Hematopoietic multipotent progenitor cell treated with erythropoietin and hydrocortisone succinate and interleukin-3 and kit ligand, for 8 days (in vitro differentiated cells): ENCODE measurements at regions not wholly inside any gene's neighbourhood (a gene's known extent, or its start where the extent isn't known, plus 50 kb on each side); places are given as distances from the start of the nearest gene placed in this dataset.
A peak's percentile ranks its signal among the peaks of the same experiment; 100 is the strongest.
"Not testable (repeated sequence)": the region's sequence is repeated elsewhere in the genome, so short reads cannot be mapped to it uniquely, and the experiment has no call there.

ENCODE experiments used
- DNase-seq: peaks from one replicate; pipeline ENCODE4 v3.0.0-alpha.2; 2015

DNA sequence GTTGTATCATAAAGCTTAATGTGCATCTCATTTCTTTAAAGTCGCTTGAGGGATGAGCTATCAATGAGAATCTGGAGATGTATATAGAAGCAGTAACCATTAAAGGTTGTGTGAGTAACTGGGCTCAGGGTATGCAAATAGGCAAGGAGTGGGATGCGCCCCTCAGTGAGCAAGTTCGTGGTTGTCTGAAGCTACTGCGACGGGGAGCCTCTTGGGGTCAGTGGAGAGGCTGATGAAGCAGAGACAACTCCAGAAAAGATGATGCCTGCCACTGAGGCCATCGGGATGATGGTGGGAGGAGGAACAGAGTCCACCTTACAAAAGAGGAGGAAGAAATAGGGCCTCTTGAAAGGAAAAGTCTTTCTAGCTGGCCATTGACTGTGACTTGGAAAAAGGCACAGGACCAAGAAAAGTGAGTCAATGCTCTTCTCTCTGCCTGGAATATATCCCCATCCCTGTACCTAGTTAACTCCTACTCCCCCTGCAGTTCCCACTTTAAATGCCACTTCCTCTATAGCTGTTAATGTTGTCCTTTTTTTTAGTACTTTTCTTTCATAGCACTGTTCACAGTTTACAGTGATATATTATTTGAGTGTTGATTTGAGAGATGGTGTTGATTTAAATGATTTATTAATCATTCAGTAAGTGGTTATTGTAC is 51.4 kb upstream of the LSM6 start:
- no peak for DNase-seq

DNA sequence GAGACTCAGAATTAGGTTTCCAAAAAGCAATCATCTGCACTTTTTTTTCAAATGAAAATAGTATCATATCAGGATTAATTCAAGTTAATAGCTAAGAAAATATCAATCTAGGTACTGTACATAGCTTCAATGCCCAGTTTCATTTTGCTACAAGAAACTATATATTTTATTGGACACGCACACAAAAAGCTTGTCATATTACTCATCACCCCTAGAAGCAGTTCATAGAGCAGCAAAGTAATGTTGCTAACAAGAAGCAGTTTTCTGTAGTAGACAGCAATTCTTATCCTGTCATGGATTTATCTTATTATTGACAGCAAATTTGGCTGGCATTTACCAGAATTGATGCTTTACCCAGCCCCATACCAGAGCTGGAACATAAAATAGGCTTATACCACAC is 52.3 kb upstream of the LSM6 start:
- DNase-seq: no peak

DNA sequence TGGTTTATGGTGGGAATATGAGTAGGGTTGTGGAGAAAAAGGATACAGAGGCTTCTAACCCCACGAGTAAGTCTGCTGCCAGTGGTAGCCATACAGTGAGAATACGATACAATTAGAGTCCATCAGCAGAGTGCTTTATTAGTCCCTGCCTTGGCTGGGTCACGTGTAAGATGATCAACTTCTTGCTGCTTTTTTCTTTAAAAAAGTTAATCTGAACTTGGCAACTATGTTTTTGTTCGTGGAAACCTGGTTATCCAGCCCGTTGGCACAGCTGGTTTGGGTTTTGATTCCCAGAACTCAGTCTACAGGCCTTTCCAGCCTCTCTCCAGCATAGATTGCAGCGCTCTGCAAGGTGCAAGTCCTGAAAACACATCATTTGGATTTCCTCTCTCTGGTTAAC is 53.1 kb upstream of the LSM6 start:
- no peak for DNase-seq

DNA sequence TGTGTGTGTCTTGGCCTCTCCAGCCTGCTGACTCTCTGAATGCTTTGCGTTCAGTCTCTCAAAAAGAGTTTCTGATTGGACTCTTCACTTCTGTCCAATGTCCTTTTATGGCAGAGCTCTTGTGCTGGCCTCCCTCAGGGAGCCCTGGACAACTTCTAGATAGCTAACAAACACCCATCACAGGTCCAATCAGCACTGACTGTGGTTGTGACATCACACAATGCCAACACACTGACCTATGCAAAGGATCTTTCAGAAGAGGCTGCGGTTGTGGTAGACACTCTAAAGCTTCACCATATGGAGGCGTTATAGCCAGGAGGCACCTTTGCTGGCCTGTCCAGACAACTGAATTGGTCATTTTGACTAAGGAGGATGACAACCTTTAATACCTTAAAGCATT is 53.8 kb upstream of the LSM6 start:
- no peak for DNase-seq

DNA sequence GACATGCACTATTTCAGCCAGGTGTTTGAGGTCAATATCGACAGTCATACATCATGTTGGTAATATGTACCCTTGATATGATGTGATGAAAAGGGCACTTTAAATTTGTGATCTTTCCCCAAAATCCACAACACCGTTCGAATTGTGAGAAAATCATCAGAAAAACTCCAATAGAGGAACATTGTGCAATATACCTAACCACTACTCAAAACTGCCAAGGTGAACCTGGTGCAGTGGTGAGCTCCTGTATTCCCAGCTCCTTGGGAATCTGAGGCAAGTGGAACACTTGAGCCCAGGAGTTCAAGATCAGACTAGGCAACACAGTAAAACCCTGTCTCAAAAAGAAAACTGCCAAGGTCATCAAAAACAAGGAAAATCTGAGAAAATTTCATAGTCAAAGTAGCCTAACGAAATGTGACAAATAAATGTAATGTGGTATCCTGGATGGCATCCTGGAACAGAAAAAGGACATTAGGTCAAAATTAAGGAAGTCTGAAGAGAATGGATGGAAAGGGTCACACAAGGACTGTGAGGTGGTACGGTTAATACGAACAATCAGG is 55.6 kb upstream of the LSM6 start:
- no peak for DNase-seq

DNA sequence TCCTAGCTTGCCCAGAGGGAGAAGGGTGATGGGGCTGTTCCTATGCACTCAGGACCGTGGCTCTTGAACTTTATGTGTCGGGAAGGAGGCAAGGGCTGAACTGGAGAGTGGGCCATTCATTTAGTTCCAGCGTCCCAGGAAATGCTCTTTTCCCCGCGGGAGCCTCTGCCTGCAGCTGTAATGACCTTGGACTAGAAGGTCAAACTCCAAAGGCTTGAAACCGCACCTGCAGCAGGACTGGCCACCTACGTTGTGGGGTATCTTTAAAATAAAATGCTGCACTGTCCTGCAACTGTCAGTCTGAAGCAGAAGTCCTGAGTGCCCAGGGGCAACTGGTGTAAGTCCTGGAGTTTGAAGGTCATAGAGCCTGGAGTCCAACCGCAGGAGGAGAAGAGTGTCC is 61.5 kb upstream of the LSM6 start:
- DNase-seq: no peak

DNA sequence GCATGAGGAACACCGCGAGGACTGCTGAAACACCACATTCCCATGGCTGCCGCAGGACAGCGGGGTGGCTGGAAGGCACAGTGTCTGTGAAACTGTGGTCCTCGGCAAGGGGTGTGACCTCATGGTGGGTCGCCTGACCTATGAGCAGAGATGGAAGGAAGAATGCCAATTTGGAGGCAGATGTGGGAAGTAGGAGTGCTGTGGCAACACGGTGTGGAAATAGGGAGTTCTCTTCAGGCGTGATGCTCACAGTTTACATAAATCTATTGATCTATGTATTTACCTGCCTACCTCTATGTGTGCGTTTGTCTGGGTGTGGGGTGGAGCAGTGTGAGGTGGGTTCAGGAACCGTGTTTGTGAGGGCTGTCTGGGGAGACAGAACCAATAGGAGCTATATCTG is 62.3 kb upstream of the LSM6 start:
- DNase-seq: no peak

DNA sequence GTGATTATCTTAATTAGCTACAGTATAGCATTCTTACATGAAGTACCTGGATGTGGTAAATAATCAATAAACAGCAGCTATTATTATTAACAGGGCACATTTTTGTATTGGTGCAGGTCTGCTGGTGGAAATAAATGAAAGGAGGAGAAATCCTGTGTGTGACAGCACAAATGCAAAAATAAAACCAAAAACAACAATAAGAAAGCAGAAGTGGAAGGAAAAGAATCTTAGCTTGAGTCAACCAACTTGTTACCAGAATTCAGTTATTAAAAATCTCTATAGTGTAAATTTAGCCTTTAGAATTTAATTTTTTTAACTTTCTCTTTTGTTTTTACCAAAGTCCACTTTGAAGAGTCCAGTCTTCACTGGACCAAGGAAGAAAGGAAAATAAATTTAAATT is 63.1 kb upstream of the LSM6 start:
- DNase-seq: no peak

DNA sequence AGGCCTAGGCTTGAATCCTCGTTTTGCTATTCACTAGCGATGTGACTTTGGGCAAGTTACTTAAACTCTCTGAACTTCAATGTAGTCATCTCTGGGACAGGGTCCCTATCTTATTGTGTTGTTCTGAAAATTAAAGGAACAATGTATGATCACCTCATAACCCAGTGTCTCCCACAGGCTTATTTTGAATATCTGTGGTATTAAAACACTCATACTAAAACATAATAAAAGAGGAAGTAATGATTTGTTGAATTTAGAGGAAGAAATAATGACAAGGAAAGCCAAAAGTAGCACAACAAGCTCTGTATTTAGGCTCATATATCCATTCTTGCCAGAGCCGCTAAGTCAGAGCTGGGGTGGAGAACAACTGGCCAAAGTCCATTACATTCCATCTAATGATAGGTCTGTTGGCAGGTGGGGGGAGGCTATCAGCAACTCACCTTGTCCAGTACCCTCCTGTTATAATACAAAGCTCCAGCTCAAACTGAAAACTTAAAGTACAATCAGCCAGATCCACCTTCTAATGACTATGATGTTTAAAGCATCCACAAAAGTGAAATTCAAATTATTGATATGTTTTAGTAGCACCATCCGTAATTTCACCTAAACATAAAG is 64.5 kb upstream of the LSM6 start:
- DNase-seq: no peak

DNA sequence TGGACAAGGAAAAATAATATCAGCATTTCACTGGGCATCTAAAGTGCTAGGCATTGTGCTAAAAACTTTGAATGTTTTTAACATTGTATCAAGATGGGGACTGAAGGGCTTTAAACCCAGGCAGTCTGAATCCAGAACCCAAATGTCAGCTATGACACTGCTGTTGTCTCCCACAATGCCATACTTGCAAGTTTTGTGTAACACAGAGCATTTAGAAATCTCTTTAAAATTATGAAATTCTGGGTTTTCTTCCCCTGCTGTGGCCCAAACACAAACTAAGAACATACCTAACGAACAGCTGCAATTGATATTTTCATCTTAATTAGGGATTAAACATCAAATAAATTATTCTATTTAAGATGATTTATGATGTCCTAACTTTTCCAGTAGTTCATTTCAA is 66.8 kb upstream of the LSM6 start:
- no peak for DNase-seq

DNA sequence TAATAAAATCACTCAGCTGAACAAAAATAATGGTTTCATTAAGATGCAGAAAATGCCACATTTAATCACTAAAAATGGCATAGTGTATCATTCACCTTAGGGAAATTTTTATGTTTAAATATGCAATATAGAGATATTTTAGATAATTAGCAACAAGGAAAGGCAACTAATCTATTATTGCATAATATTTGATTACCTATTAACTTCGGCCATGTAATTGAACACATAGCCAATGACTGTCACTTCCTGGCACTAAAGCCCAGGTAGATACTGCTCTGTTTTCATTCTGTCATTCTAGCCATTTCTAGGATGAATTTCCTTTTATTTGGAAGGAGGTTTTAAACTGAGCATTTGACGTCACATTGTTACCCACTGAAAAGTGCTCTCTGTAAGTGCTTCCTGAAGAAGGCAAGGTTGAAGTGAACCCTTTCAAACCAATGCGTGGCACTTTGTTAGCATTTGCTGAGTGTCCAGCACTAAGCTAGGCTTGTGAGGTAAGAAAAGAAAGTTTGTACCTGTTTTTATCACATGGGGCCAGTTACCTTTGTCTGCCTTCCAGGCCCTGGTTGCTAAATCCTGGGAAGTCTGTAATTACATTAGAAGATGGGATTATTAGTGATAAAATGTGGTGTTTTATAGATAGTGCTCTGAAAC is 67.8 kb upstream of the LSM6 start:
- no peak for DNase-seq

DNA sequence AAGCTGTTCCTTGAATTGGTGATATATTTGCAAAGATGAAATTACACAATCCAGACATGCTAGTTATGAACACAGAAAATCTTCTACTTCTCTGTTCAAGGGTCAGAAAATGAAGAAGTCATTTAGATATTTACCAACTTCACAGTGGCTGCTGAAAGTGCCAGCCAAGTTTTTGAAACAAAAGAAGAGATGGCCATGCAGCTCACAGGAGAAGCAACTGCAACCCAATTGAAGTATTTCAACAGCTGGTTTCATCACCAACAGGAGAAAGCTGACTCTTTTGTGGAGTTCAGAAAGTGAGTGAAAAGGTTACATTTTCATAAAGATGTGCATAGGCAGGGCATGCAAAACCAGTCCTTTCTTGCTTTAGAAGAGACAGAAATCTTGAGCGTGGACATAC is 70.1 kb upstream of the LSM6 start:
- DNase-seq: no peak

DNA sequence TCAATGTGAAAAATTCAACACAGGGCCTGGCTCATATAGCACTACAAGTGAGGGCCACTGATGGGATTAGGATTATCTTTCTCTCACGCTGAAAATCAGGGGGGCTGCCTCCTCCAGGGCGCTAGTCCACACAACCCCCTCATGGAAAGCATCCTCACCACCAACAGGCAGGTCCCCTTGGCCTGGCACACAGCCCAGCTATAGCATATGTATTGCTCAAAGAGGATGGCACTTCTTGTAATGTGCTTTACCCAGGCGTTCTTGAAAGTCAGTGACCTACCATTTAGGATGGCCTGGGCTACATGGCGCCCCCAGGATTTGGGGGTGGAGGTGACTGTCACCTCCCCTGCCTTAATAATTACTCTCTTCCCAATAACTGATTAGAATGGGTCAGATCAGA is 71.0 kb upstream of the LSM6 start:
- DNase-seq: no peak

DNA sequence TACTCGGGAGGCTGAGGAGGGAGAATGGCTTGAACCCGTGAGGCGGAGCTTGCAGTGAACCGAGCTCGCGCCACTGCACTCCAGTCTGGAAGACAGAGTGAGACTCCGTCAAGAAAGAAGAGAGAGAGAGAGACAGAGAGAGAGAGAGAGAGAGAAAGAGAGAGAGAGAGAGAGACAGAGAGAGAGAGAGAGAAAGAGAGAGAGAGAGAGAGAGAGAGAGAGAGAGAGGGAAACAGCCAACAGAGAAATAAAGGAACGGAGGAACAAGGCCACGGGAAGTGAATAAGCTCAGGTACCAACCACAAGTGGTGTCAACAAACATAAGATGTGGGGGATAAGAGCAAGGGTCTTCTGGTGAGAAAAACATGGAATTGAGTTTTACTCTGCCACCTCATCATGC is 71.5 kb upstream of the LSM6 start:
- DNase-seq: not testable (repeated sequence)

DNA sequence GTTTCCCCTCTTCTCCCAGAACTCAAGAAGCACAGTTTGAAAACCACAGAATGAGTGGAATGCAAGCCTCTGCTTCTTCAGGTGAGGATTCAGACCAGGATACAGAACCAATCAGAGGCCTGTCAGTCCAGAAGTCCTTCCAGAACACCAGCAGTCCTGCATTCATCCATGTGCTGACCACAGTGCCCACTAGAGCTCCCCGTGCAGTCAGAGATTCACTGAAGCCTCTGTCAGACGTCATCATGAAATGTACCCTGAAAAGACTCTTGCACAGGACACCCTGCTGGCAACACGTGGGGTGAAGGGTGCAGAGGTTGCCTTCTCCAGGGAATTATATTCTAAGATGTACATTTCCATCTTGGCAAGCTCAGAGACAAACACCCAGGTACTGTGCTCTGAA is 75.9 kb upstream of the LSM6 start:
- DNase-seq: no peak

DNA sequence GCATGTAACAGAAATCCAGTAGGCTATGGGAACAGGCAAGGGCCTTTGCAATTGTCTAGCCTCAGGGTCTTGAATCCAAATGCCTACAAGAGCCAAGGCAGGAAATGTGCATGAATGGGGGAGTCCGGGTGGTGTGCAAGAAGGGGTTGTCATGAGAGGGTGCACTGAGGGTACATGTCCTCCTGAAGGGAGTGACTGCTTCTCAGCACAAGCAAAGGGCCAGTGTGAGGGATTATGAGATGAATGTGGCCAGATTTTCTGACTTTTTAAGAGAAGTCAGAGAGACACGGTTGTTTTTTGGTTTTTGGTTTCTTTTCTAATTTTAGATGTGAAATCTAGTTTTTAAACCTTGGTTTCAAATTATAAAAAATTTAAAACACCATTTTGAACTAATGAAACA is 76.5 kb upstream of the LSM6 start:
- DNase-seq: no peak

DNA sequence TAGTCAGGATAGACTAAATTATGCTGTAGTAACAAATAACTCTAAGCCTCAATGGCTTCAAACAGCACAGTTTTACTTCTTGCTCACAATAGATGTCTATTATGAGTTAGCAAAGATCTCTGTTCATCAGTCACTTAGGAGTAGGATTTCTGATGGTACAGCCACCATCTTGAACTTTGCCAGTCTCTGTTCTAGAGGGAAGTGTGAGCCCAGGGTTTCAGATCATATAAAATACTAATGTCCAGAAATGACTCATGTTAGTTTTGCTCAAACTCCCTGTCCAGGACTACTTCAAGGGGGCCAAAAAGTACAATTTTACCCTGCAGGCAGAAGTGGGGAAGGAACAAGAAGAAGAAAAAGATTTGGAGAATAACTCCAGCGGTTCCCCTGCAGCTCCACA is 77.1 kb upstream of the LSM6 start:
- no peak for DNase-seq

DNA sequence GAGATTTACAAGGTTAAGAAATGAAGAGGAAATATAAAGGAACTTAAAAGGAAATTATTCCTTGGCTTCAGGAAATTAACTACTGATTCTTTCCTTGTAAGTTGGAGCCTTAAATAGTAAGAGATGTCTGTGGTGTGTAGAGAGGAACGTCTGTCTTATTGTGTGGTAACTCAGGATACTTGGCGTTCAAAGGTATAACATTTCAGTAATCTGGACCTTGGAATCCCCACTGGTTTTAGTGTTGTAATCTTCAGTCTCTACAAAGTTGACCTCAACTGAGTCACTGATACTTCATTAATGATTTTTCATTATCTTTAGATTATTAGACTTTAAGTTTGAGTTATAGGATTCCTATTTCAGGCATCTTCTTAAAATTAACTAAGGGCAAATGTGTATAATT is 79.1 kb upstream of the LSM6 start:
- no peak for DNase-seq

DNA sequence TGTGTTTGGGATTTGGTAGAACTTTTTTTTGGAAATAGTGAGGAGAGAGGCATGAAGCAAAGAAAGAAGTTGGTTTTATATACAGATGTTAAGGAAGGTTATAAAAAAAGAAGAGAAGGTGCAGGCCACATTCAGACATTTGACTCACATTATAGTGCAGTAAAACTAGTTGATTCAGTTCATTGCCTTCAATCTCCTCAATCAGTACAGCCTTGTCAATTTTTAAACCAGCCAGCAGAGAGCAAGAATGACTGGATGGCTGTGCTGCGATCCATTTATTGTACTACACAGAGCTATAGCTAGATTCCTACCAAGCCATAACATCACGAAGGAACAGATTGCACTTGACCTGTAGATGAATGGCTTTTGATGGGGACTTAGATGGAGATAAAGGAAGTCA is 79.7 kb upstream of the LSM6 start:
- no peak for DNase-seq

DNA sequence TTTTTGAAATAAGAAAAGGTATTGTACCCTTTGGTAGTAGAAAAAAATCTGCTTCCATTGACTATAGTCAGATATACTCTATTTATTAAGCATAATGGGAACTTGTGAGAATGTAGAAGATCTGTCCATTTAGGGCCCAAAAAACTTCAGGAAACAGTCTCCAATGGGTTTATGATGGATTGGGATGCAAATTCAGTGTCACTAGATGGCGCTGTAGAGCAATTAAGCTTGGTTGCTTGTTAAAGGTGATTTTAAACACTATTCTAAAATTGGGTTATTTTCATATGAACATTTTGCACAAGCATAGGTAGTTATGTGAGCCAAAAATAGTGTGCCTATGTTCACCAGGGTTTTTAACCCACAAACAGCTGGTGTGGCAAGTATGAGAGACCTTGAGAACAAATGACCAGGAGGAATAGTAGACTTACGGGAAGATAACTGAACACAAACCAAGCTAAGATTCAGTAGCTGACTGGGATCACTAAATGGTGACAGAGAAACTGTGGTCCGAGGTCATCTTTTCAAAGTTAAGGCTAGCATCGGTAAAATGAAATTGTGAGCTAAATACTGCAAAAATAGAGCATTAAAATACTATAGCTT is 80.3 kb upstream of the LSM6 start:
- DNase-seq: peak; percentile 64

DNA sequence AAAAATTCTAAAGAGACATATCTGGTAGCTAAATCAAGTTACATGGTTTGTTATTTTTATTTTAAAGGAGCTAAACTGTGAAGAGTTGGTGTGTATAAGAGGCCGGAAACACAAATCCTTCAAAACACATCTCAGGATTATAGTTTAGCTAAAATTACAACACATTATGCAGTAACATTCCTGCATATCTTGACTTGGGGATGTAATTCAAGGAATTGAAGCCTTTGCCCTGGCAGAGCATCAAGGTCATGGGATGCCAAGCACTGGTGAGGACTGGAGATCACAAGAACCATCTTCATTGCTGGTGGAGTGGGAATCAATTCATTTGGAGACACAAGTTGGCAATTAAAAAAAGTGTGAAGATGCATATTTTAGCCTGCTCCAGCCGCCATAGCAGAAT is 86.8 kb upstream of the LSM6 start:
- DNase-seq: no peak

DNA sequence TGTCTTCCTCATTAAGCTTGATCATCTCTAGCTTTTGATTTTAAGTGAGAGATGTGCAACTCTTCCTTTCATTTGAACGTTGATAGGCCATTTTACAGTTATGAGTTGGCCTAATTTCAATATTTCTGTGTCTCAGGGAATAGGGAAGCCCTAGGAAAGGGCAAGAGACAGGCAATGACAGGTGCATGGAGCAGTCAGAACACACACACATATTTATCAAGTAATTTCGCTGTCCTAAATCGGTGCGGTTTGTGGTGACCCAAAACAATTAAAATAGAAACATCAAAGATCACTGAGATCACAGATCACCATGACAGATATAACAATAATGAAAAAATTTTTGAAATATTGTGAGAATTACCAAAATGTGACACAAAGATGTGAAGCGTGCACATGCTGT is 87.7 kb upstream of the LSM6 start:
- no peak for DNase-seq

DNA sequence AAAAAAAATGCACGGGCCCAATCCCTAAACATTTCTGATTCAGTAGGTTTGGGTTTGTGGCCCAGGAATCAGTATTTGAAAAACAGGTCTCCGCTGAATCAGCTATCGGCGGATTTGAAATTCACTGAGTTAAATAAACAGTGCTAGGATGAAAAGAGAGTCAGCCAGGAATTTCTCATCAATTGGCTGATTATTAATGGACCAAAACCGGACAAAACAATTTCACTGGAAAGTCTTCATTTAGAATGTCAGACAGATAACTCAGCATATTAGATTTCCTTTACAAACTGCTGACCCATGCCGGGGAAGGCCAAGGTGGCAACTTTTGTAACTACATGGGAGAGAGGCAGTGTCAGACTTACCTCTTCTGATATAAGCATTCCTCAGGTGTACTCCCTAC is 99.4 kb upstream of the LSM6 start:
- DNase-seq: no peak

DNA sequence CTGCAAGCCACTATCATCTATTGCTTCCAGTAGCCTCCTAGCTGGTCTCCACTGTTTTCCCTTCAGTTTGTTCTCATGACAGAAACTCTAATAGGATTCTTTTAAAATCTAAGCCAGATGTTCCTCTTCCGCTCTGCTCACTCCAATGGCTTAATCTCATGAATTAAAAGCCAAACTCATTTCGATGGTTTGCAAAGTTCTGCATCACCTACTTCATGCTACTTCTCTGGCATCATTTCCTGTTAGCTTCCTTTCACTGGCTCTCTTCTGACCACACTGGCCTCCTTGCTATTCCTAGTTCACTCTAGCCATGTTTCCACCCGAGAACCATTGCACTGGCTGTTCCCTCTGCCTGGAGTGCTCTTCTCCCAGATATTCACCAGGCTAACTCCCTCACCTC is 102.0 kb upstream of the LSM6 start:
- no peak for DNase-seq
